HG03520 (cell line): ENCODE measurements at regions not wholly inside any gene's neighbourhood (a gene's known extent, or its start where the extent isn't known, plus 50 kb on each side); places are given as distances from the start of the nearest gene placed in this dataset.

Experiments
- ATAC-seq: cut with Tn5 transposase; IDR thresholded peaks from one replicate; pipeline ENCODE4 v1.9.1; 2021; ENCODE audit warnings: mild to moderate bottlenecking, moderate library complexity; ENCODE audit not compliant: unreplicated experiment

GRCh38 chr13:68199271-68199670 lies 969.1 kb upstream of the PCDH9 start:
- no peak for ATAC-seq

DNA sequence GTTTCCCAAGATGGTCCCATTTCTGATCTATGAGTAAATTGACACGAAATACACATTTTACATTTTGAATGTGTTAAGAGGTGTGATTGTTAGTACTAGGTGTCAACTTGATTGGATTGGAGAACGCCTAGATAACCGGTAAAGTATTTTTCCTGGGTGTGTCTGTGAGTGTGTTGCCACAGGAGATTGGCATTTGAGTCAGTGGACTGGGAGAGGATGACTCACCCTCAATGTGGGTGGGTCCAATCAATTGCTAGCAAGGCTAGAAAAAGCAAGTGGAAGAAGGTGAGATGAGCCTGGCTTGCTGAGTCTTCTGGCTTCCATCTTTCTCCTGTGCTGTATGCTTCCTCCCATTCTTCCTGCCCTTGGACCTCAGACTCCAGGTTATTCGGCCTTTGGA lies 960.7 kb upstream of the PCDH9 start:
- ATAC-seq = no peak

- peak; percentile 59 for ATAC-seq
Observed at GRCh38 chr13:68185444-68186141, 955.5 kb upstream of the PCDH9 start.

DNA sequence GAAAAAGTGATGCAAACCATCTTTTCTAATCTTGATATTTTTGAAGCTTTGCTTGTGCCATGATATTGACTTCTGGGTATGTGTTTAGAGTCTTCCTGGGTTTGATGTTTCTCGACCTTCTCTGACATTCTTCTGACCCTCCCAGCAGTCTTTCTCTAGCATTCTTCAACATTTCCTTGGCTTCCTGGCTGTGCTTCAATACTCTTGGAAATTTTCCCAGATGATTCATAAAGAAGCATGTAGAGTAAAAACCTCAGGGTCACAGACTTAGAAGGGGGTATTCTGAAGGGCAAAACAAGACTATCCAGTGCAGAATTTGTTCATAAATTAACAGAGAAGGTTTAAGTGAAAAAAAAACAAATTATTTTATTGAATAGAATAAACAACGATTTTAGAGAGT lies 946.3 kb upstream of the PCDH9 start:
- ATAC-seq = no peak

DNA sequence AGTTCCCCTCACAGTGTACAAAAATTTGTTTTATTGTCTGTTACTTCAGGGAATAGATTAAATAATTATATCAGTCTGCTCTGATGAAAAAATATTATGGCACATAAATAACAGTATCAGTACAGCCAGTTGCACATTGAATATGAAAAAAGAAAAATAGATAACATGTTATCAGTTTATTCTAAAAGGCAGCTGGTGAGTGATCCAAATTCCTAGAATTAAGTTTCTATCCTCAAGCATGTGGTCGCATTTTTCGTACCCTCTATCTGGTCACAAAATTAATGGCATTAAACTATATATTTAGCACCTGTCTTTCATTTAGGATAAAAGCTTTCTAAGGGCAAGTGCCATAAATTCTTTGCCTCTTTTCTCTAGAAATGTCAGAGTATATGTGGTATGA lies 944.8 kb upstream of the PCDH9 start:
- no peak for ATAC-seq

- no peak for ATAC-seq
Observed at GRCh38 chr13:68173111-68173510, 943.0 kb upstream of the PCDH9 start.

DNA sequence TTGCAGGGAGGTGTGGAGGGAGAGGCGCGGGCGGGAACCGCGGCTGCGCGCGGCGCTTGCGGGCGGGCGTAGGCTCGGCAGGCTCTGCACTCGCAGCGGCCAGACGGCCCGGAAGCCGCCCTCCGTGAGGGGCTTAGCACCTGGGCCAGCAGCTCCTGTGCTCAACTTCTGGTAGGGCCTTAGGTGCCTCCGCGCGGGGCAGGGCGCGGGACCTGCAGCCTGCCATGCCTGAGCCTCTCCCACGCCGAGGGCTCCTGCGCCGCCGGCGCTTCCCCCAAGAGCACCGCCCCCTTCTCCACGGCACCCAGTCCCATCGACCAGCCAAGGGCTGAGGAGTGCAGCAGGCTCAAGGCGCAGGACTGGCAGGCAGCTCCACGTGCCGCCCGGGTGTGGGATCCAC lies 940.8 kb upstream of the PCDH9 start:
- no peak for ATAC-seq

GRCh38 chr13:68168448-68168847 lies 938.3 kb upstream of the PCDH9 start:
- ATAC-seq = no peak

DNA sequence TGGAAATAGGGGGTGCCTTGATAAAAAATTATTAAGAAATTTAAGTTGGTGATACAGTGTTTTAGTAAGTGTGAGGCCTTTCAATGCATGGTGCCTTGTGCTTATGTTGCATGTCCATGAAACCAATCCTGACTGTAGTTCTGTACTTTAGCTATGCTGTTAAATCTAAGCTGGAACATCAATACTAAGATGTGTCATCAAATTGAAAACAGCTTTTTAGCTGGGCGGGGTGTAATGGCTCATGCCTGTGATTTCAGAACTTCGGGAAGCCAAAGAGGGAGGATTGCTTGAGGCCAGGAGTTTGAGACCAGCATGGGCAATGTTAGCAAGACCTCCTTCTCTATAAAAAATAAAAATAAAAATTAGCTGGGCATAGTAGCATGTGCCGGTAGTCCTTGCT lies 930.3 kb upstream of the PCDH9 start:
- no peak for ATAC-seq

GRCh38 chr13:68152414-68152813 lies 922.3 kb upstream of the PCDH9 start:
- no peak for ATAC-seq

- ATAC-seq = no peak
Observed at GRCh38 chr13:68145852-68146251, 915.7 kb upstream of the PCDH9 start.

DNA sequence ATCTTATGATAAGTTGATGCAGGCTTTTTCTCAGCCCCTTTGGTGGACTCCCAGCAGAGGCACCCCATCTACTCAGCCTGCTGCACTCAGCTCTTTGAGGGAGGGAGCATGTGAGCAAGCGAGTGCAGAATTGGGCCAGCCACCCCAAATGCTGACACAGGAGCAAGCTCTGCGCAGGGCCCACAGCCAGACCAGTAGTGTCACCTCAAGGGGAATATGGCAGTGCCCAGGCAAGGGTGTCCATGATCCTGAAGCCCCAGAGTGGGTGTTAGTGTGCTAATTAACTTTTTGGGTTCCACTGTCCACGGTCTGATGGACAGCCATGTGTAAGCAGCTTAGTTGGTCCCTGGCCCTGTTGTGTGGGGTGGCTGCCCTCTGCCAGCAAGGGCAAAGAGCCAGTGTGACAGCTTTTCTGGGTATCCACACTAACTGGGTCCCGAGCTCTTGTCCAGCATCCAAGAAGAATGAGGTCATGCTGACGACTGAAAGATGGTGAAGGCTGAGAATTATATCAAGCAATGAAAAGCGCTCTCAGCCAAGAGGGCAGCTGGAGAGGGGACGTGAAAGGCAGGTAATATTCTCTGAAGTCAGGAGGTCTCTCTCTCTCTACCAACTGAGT lies 898.3 kb upstream of the PCDH9 start:
- no peak for ATAC-seq

- ATAC-seq = no peak
Observed at GRCh38 chr13:68125087-68125480, 894.9 kb upstream of the PCDH9 start.

DNA sequence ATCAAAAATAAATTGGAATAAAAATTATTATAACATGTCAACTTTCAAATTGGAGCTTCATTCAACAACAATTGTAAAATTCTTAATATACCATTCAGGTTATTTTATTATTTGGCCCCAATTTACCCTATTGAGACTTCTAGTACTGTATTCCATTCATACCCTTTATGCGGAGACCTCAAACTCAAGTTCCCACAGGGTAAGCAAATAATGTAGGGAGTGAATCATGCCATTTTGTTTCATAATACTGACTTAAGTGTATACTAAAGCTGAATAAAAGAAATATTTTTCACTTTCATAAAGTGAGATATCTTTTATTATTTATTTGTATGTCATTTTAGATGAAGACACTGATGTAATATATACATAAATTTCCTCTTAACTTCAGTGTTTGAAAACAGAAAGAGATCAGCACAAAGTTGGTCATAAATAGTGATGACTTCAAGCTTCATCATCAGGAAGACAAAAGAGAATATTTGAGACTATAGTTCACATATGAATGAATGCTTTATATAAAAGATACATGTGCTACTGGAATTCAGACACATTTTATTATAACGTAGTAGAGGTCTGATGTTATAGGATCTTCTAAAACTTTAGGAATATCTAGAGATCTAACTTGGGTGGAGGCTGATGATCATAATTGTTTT lies 894.4 kb upstream of the PCDH9 start:
- no peak for ATAC-seq

GRCh38 chr13:68110178-68110768 lies 880.1 kb upstream of the PCDH9 start:
- no peak for ATAC-seq

GRCh38 chr13:68107667-68108066 lies 877.5 kb upstream of the PCDH9 start:
- ATAC-seq = no peak

GRCh38 chr13:68099631-68100030 lies 869.5 kb upstream of the PCDH9 start:
- no peak for ATAC-seq

- ATAC-seq = no peak
Observed at GRCh38 chr13:68081061-68081460, 850.9 kb upstream of the PCDH9 start.

DNA sequence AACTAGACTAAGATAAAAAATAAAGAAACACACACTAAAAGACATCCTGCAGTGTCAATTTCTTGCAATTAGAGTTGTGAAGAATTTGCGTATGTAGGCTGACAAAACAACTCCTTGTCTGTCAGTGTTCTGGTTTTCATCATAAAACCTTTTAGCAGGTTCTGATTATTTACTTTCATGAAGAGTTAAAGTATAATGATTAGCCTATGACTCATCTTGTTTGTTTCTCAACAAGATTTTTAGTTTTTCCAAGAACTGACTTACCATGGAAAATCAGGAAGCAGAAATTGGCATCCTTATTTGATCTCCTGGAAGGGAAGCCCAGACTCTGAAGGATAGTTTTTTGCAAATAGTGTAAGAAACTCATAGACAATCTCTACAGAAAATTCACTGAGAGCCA lies 848.7 kb upstream of the PCDH9 start:
- no peak for ATAC-seq

- no peak for ATAC-seq
Observed at GRCh38 chr13:68078469-68078868, 848.3 kb upstream of the PCDH9 start.

DNA sequence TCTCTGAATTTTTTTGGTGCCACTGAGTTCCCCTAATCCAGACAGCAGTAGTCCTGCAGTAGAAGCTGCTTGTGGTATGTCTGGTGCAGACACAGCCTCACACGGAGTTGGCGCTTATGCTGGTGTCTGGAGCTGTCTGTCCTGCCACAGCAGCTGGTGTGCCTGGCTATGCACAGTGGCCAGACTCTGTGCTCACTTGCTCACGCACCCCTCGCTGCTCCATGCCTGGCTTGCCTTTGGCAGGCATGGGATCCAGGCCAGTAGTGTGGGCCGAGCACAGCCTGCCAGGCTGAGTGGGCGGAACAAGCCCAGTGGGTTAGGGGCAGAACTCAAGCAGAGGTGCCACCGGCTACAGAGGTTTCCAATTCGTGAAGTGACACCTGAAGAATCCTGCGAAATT lies 845.9 kb upstream of the PCDH9 start:
- no peak for ATAC-seq

DNA sequence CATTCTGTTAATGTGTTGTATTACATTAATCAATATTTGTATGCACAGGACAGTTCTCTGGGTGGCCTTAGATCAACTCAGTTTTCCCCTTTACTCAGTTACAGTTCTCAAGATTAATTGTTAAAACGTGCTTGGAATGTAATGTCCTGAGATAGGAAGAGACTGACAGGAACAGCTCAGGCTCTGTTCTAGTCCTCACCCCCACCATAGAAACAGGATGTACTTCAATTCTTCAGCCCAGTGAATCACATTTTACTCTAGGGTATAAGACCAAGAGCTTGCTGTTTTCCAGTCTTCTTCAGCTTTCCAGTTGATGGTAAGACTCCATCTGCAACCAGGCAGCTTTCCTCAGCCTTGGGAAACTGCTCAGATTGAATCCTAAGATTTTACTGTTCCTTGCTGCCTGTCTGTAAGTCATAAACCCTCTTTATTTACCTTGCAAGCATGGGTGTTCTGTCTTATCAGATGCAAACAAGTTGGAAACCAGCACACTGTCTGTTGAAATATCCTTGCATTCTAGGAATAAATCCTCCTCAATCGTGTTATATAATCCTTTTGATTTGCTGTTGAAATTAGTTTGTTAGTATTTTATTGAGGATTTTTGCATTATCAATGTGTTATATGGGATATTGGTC lies 836.9 kb upstream of the PCDH9 start:
- no peak for ATAC-seq
